ENCODE measurements at regions not wholly inside any gene's neighbourhood (a gene's known extent, or its start where the extent isn't known, plus 50 kb on each side); places are given as distances from the start of the nearest gene placed in this dataset.
"Not testable (repeated sequence)": the region's sequence is repeated elsewhere in the genome, so short reads cannot be mapped to it uniquely, and the experiment has no call there.

- DNase-seq: not testable (repeated sequence)
Observed at GRCh38 chr4:83903740-83904139, 367.8 kb downstream of the GPAT3 start.

GRCh38 chr4:83894831-83895230 is 358.9 kb downstream of the GPAT3 start:
- no peak for DNase-seq

- no peak for DNase-seq
Observed at GRCh38 chr4:83890816-83891215, 354.9 kb downstream of the GPAT3 start.

GRCh38 chr4:83890231-83890630 is 354.3 kb downstream of the GPAT3 start:
- DNase-seq: peak; percentile 10

GRCh38 chr4:83889802-83890201 is 353.9 kb downstream of the GPAT3 start:
- DNase-seq: peak; percentile 32

GRCh38 chr4:83885256-83886182 is 349.6 kb downstream of the GPAT3 start:
- DNase-seq: no peak

- peak; percentile 30 for DNase-seq
Observed at GRCh38 chr4:83876047-83876446, 340.1 kb downstream of the GPAT3 start.

GRCh38 chr4:83875437-83875836 is 339.5 kb downstream of the GPAT3 start:
- DNase-seq: peak; percentile 32

- no peak for DNase-seq
Observed at GRCh38 chr4:83873996-83874395, 338.1 kb downstream of the GPAT3 start.

GRCh38 chr4:83870328-83870950 is 334.5 kb downstream of the GPAT3 start:
- no peak for DNase-seq

GRCh38 chr4:83866834-83867621 is 331.1 kb downstream of the GPAT3 start:
- DNase-seq: peak; percentile 22

GRCh38 chr4:83865417-83866150 is 329.7 kb downstream of the GPAT3 start:
- no peak for DNase-seq

GRCh38 chr4:83864097-83864817 is 328.3 kb downstream of the GPAT3 start:
- DNase-seq: no peak

- DNase-seq: no peak
Observed at GRCh38 chr4:83862471-83862870, 326.6 kb downstream of the GPAT3 start.

GRCh38 chr4:83860200-83860599 is 324.3 kb downstream of the GPAT3 start:
- no peak for DNase-seq

GRCh38 chr4:83858131-83858530 is 322.2 kb downstream of the GPAT3 start:
- no peak for DNase-seq

- peak; percentile 96 for DNase-seq
Observed at GRCh38 chr4:83855044-83855443, 319.1 kb downstream of the GPAT3 start.

GRCh38 chr4:83852085-83852451 is 316.2 kb downstream of the GPAT3 start:
- DNase-seq: peak; percentile 87

GRCh38 chr4:83851261-83852084 is 315.6 kb downstream of the GPAT3 start:
- DNase-seq: peak; percentile 52

- DNase-seq: peak; percentile 31
Observed at GRCh38 chr4:83850435-83850834, 314.5 kb downstream of the GPAT3 start.

Measured in fibroblast of skin of abdomen (primary cell).